Heart left ventricle (tissue), 13 donors: ENCODE measurements at regions not wholly inside any gene's neighbourhood (a gene's known extent, or its start where the extent isn't known, plus 50 kb on each side); places are given as distances from the start of the nearest gene placed in this dataset.

Experiments used
- POLR2A ChIP-seq, 2 donors: fragments of 450-650 bp; IDR thresholded peaks; one replicate each; pipeline ENCODE4 v1.6.1; 2017; ENCODE audit warnings: antibody characterized with exemption in 2 of 2, mild to moderate bottlenecking in 2 of 2, moderate library complexity in 2 of 2
- TF ChIP-seq, protein P1 (sequence below), 12 donors: fragments of 200-600 bp; sonication (generic) in 4 of 12; IDR thresholded peaks; one replicate each; pipeline versions ENCODE4 v1.5.0 to v1.8.0; 2018 to 2022; ENCODE audit warnings: antibody characterized with exemption in 12 of 12, mild to moderate bottlenecking in 5 of 12
- donor health status: ischemic (EF 13 %, LVEDD 7.1; RV severe dilation, severe dysfunction).
- donor health status: DM: no; HTN: yes; CAD: no.
- donor health status: DM: no; HTN: no; CAD: no.
- donor health status: ischemic (EF 25% LVEDD 6.9; RV normal size, moderate dysfunction).
- donor health status: ischemic (EF 25% LVEDD 5.7; RV mildly dilated, moderate dysfunction).
- donor health status: ischemic (EF 35%, LVEDD 5.7; RV mildly dilated, moderate dysfunction).
- donor health status: nonischemic (EF 11% LVEDD 7.7; RV severe dilation, severe dysfunction).
- donor health status: DM: yes; HTN: yes; CAD: no.
- donor health status: PGD.
- donor health status: ischemic (EF 29% LVEDD 5.4; RV normal size, mild dysfunction).
- donor health status: nonischemic (EF 23%, LVEDD 6.1; RV moderate dilation, normal function).

DNA sequence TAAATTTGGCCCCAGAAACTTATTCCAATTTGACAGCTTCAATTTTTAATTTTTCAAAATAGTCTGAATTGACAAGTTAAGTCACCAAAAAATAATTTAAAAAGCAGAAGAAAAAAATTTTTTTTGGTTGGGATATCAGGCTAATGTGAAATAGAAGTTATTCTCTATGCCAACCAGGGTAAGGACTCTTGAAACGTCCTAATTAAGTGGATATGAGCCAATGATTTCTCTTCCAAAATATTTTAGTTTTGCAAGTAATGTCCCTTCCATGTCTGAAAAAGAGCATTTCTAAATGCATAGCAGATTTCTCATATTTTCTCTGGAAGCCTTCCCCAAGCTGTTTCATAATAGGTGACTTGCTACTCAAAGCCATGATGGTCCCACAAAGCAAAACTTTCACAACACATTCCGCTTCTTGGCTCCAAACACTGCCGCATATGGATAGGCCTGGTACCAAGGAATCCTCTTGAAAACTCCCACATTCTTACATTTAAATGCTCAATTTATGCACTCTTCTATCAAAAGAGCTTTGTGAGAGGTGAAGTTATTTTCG, 65.1 kb downstream of the SIX6 start:
- TF ChIP-seq, protein P1, sequence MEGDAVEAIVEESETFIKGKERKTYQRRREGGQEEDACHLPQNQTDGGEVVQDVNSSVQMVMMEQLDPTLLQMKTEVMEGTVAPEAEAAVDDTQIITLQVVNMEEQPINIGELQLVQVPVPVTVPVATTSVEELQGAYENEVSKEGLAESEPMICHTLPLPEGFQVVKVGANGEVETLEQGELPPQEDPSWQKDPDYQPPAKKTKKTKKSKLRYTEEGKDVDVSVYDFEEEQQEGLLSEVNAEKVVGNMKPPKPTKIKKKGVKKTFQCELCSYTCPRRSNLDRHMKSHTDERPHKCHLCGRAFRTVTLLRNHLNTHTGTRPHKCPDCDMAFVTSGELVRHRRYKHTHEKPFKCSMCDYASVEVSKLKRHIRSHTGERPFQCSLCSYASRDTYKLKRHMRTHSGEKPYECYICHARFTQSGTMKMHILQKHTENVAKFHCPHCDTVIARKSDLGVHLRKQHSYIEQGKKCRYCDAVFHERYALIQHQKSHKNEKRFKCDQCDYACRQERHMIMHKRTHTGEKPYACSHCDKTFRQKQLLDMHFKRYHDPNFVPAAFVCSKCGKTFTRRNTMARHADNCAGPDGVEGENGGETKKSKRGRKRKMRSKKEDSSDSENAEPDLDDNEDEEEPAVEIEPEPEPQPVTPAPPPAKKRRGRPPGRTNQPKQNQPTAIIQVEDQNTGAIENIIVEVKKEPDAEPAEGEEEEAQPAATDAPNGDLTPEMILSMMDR (IDR thresholded peaks at IDR 0.05): no peak
- TF ChIP-seq POLR2A (IDR thresholded peaks at IDR 0.05): no peak
